ENCODE measurements at regions not wholly inside any gene's neighbourhood (a gene's known extent, or its start where the extent isn't known, plus 50 kb on each side); places are given as distances from the start of the nearest gene placed in this dataset.

- TF ChIP-seq POLR2A (IDR thresholded peaks at IDR 0.05; ENCODE audit: low read depth, low read length) (no peak), POLR2AphosphoS5 (IDR thresholded peaks at IDR 0.05; ENCODE audit: low read depth, low read length) (no peak)
Observed at GRCh38 chr2:57733956-57734355, 312.6 kb upstream of the VRK2 start.

Measured in GM12892 (cell line).